ENCODE measurements at regions not wholly inside any gene's neighbourhood (a gene's known extent, or its start where the extent isn't known, plus 50 kb on each side); places are given as distances from the start of the nearest gene placed in this dataset.

DNA sequence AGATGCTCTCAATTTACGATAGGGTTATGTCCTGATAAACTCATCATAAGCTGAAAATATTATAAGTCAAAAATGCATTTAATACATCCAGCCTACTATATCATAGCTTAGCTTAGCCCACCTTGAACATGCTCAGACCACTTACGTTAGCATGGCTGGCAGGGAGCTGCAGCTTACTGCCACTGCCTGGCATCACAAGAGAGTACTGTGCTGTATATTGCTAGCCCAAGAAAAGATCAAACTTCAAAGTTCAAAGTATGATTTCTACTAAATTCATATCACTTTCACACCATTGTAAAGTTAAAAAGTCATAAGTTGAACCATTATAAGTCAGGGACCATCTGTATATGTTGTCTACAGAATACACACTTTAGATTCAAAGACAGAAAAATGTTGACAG, 91.6 kb downstream of the HYCC1 start:
- TF ChIP-seq POLR2AphosphoS2 (conservative IDR thresholded peaks at IDR 0.05; ENCODE audit: low read length) (no peak), RAD21 (conservative IDR thresholded peaks at IDR 0.05 in 1 of 2, IDR thresholded peaks at IDR 0.05 in 1 of 2) (no peak), POLR2A (IDR thresholded peaks at IDR 0.05; ENCODE audit: low read length) (no peak), CHD2 (IDR thresholded peaks at IDR 0.05; ENCODE audit: low read length, partially characterized antibody) (no peak), EP300 (IDR thresholded peaks at IDR 0.05) (no peak), ESRRA (IDR thresholded peaks at IDR 0.05; ENCODE audit: borderline replicate concordance, low read length) (no peak)
- TF ChIP-seq, protein P1, sequence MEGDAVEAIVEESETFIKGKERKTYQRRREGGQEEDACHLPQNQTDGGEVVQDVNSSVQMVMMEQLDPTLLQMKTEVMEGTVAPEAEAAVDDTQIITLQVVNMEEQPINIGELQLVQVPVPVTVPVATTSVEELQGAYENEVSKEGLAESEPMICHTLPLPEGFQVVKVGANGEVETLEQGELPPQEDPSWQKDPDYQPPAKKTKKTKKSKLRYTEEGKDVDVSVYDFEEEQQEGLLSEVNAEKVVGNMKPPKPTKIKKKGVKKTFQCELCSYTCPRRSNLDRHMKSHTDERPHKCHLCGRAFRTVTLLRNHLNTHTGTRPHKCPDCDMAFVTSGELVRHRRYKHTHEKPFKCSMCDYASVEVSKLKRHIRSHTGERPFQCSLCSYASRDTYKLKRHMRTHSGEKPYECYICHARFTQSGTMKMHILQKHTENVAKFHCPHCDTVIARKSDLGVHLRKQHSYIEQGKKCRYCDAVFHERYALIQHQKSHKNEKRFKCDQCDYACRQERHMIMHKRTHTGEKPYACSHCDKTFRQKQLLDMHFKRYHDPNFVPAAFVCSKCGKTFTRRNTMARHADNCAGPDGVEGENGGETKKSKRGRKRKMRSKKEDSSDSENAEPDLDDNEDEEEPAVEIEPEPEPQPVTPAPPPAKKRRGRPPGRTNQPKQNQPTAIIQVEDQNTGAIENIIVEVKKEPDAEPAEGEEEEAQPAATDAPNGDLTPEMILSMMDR (IDR thresholded peaks at IDR 0.05): no peak
- TF ChIP-seq, protein P2, sequence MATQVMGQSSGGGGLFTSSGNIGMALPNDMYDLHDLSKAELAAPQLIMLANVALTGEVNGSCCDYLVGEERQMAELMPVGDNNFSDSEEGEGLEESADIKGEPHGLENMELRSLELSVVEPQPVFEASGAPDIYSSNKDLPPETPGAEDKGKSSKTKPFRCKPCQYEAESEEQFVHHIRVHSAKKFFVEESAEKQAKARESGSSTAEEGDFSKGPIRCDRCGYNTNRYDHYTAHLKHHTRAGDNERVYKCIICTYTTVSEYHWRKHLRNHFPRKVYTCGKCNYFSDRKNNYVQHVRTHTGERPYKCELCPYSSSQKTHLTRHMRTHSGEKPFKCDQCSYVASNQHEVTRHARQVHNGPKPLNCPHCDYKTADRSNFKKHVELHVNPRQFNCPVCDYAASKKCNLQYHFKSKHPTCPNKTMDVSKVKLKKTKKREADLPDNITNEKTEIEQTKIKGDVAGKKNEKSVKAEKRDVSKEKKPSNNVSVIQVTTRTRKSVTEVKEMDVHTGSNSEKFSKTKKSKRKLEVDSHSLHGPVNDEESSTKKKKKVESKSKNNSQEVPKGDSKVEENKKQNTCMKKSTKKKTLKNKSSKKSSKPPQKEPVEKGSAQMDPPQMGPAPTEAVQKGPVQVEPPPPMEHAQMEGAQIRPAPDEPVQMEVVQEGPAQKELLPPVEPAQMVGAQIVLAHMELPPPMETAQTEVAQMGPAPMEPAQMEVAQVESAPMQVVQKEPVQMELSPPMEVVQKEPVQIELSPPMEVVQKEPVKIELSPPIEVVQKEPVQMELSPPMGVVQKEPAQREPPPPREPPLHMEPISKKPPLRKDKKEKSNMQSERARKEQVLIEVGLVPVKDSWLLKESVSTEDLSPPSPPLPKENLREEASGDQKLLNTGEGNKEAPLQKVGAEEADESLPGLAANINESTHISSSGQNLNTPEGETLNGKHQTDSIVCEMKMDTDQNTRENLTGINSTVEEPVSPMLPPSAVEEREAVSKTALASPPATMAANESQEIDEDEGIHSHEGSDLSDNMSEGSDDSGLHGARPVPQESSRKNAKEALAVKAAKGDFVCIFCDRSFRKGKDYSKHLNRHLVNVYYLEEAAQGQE (IDR thresholded peaks at IDR 0.05): no peak
